G401.6 (cell line): ENCODE measurements at regions not wholly inside any gene's neighbourhood (a gene's known extent, or its start where the extent isn't known, plus 50 kb on each side); places are given as distances from the start of the nearest gene placed in this dataset.

ENCODE experiments used
- FAIRE-seq: peaks from 2 replicates; lab custom pipeline; 2012; peaks lifted over from hg19 to GRCh38; lab: Jason Lieb, UNC

GRCh38 chr2:59662127-59662861 lies 891.2 kb downstream of the BCL11A start:
- FAIRE-seq: no peak

- FAIRE-seq: no peak
Observed at GRCh38 chr2:59660262-59660661, 893.2 kb downstream of the BCL11A start.

GRCh38 chr2:59658906-59659635 lies 894.4 kb downstream of the BCL11A start:
- no peak for FAIRE-seq

GRCh38 chr2:59655809-59656208 lies 897.6 kb downstream of the BCL11A start:
- no peak for FAIRE-seq

GRCh38 chr2:59654710-59655109 lies 898.7 kb downstream of the BCL11A start:
- no peak for FAIRE-seq

- no peak for FAIRE-seq
Observed at GRCh38 chr2:59653164-59653563, 900.3 kb downstream of the BCL11A start.

- no peak for FAIRE-seq
Observed at GRCh38 chr2:59630789-59631188, 922.7 kb downstream of the BCL11A start.

- no peak for FAIRE-seq
Observed at GRCh38 chr2:59627599-59627998, 925.9 kb downstream of the BCL11A start.

GRCh38 chr2:59622599-59623308 lies 930.7 kb downstream of the BCL11A start:
- FAIRE-seq: no peak

- no peak for FAIRE-seq
Observed at GRCh38 chr2:59604123-59604522, 949.3 kb downstream of the BCL11A start.

GRCh38 chr2:59594671-59595222 lies 958.7 kb downstream of the BCL11A start:
- no peak for FAIRE-seq

GRCh38 chr2:59590798-59591197 lies 962.7 kb downstream of the BCL11A start:
- FAIRE-seq: no peak

GRCh38 chr2:59589881-59590280 lies 963.6 kb downstream of the BCL11A start:
- FAIRE-seq: no peak

- FAIRE-seq: no peak
Observed at GRCh38 chr2:59588286-59588685, 965.2 kb downstream of the BCL11A start.

- FAIRE-seq: no peak
Observed at GRCh38 chr2:59586176-59586575, 967.3 kb downstream of the BCL11A start.

- no peak for FAIRE-seq
Observed at GRCh38 chr2:59585655-59586054, 967.8 kb downstream of the BCL11A start.

GRCh38 chr2:59584958-59585357 lies 968.5 kb downstream of the BCL11A start:
- no peak for FAIRE-seq

GRCh38 chr2:59583173-59583765 lies 970.2 kb downstream of the BCL11A start:
- no peak for FAIRE-seq

- FAIRE-seq: no peak
Observed at GRCh38 chr2:59578349-59578748, 975.1 kb downstream of the BCL11A start.

- no peak for FAIRE-seq
Observed at GRCh38 chr2:59575191-59575590, 978.3 kb downstream of the BCL11A start.

GRCh38 chr2:59572227-59572626 lies 981.2 kb downstream of the BCL11A start:
- no peak for FAIRE-seq

GRCh38 chr2:59570818-59571217 lies 982.6 kb downstream of the BCL11A start:
- FAIRE-seq: no peak

- no peak for FAIRE-seq
Observed at GRCh38 chr2:59569124-59569523, 984.3 kb downstream of the BCL11A start.
